HepG2 (cell line): ENCODE measurements at regions not wholly inside any gene's neighbourhood (a gene's known extent, or its start where the extent isn't known, plus 50 kb on each side); places are given as distances from the start of the nearest gene placed in this dataset.

Experiments
- ARNT ChIP-seq: fragments of 450-650 bp; IDR thresholded peaks from 2 replicates; pipeline ENCODE4 v1.6.1; 2017
- ARNTL ChIP-seq: sonication (generic); formaldehyde crosslinking; IDR thresholded peaks from 2 replicates; pipeline ENCODE4 v1.4.0; 2020; ENCODE audit warnings: mild to moderate bottlenecking, missing genetic modification reagents
- ASH2L ChIP-seq: fragments of 300-600, 200-600 bp; sonication (generic); IDR thresholded peaks from 2 replicates; pipeline ENCODE4 v1.7.0; 2017; ENCODE audit warnings: low read depth, mild to moderate bottlenecking, moderate library complexity, mixed read lengths, low read length; ENCODE audit not compliant: insufficient read length
- ERF ChIP-seq: IDR thresholded peaks from 2 replicates; pipeline ENCODE4 v1.6.1; 2018; ENCODE audit warnings: missing biosample characterization, missing genetic modification reagents
- GFI1 ChIP-seq: sonication (generic); formaldehyde crosslinking; IDR thresholded peaks from 2 replicates; pipeline ENCODE4 v1.5.0; 2020; ENCODE audit warnings: missing genetic modification reagents, mild to moderate bottlenecking, borderline replicate concordance
- ISL2 ChIP-seq: sonication (generic); formaldehyde crosslinking; IDR thresholded peaks from 2 replicates; pipeline ENCODE4 v1.5.0; 2020; ENCODE audit warnings: missing genetic modification reagents
- KDM5B ChIP-seq: sonication (generic); formaldehyde crosslinking; IDR thresholded peaks from 2 replicates; pipeline ENCODE4 v1.4.0; 2020; ENCODE audit warnings: missing genetic modification reagents, mild to moderate bottlenecking, borderline replicate concordance
- MED1 ChIP-seq: sonication (generic); formaldehyde crosslinking; IDR thresholded peaks from 2 replicates; pipeline ENCODE4 v1.4.0; 2020; ENCODE audit warnings: missing genetic modification reagents
- MXI1 ChIP-seq: IDR thresholded peaks from 3 replicates; pipeline ENCODE4 v1.6.1; 2012; ENCODE audit warnings: low read depth, low read length, inconsistent platforms, borderline replicate concordance
- RFX5 ChIP-seq: IDR thresholded peaks from 2 replicates; pipeline ENCODE4 v1.6.1; 2011; ENCODE audit warnings: low read depth, low read length, improper control_type of control experiment
- SP140L ChIP-seq: sonication (generic); formaldehyde crosslinking; IDR thresholded peaks from 2 replicates; pipeline ENCODE4 v1.4.0; 2020; ENCODE audit warnings: missing genetic modification reagents, borderline replicate concordance
- STAG1 ChIP-seq: sonication (generic); formaldehyde crosslinking; IDR thresholded peaks from 2 replicates; pipeline ENCODE4 v1.4.0; 2020; ENCODE audit warnings: missing genetic modification reagents
- TAF15 ChIP-seq: fragments of 200-400 bp; formaldehyde crosslinking; IDR thresholded peaks from one replicate; pipeline ENCODE4 v1.6.1; 2018; ENCODE audit warnings: mild to moderate bottlenecking, low read depth, low read length; ENCODE audit not compliant: poor library complexity, severe bottlenecking
- TBX2 ChIP-seq: sonication (generic); formaldehyde crosslinking; IDR thresholded peaks from 2 replicates; pipeline ENCODE4 v1.5.0; 2020; ENCODE audit warnings: missing genetic modification reagents, mild to moderate bottlenecking, borderline replicate concordance
- TEAD2 ChIP-seq: sonication (generic); formaldehyde crosslinking; IDR thresholded peaks from 2 replicates; pipeline ENCODE4 v1.9.0; 2021; ENCODE audit warnings: missing genetic modification reagents
- U2AF2 ChIP-seq: fragments of 200-400 bp; formaldehyde crosslinking; IDR thresholded peaks from 2 replicates; pipeline ENCODE4 v1.6.1; 2017; ENCODE audit warnings: low read depth, mild to moderate bottlenecking, low read length
- ZC3H4 ChIP-seq: sonication (generic); formaldehyde crosslinking; IDR thresholded peaks from 2 replicates; pipeline ENCODE4 v1.4.0; 2020; ENCODE audit warnings: missing genetic modification reagents, borderline replicate concordance
- ZFYVE20 ChIP-seq: sonication (generic); formaldehyde crosslinking; IDR thresholded peaks from 2 replicates; pipeline ENCODE4 v1.8.0; 2023; ENCODE audit warnings: low read depth, mild to moderate bottlenecking, moderate library complexity, missing genetic modification reagents, borderline replicate concordance
- ZNF20 ChIP-seq: sonication (generic); formaldehyde crosslinking; IDR thresholded peaks from 2 replicates; pipeline ENCODE4 v1.4.0; 2020; ENCODE audit warnings: mild to moderate bottlenecking, moderate library complexity, missing genetic modification reagents
- ZNF331 ChIP-seq: sonication (generic); formaldehyde crosslinking; IDR thresholded peaks from 2 replicates; pipeline ENCODE4 v1.4.0; 2020; ENCODE audit warnings: missing genetic modification reagents
- ZNF350 ChIP-seq: sonication (generic); formaldehyde crosslinking; IDR thresholded peaks from 2 replicates; pipeline ENCODE4 v1.4.0; 2020; ENCODE audit warnings: mild to moderate bottlenecking, low read depth, missing genetic modification reagents, borderline replicate concordance
- ZNF44 ChIP-seq: sonication (generic); formaldehyde crosslinking; IDR thresholded peaks from 2 replicates; pipeline ENCODE4 v1.5.1; 2020; ENCODE audit warnings: mild to moderate bottlenecking, missing genetic modification reagents
- ZNF556 ChIP-seq: sonication (generic); formaldehyde crosslinking; IDR thresholded peaks from 2 replicates; pipeline ENCODE4 v1.4.0; 2020; ENCODE audit warnings: mild to moderate bottlenecking, missing genetic modification reagents, borderline replicate concordance
- TF ChIP-seq, protein P1 (sequence below): sonication (generic); formaldehyde crosslinking; IDR thresholded peaks from 2 replicates; pipeline ENCODE4 v1.5.0; 2020; ENCODE audit warnings: mild to moderate bottlenecking, missing genetic modification reagents
- TF ChIP-seq, protein P2 (sequence below): sonication (generic); formaldehyde crosslinking; IDR thresholded peaks from 2 replicates; pipeline ENCODE4 v1.5.0; 2020; ENCODE audit warnings: mild to moderate bottlenecking, missing genetic modification reagents, borderline replicate concordance
- TF ChIP-seq, protein P3 (sequence below): sonication (generic); formaldehyde crosslinking; IDR thresholded peaks from 2 replicates; pipeline ENCODE4 v1.4.0; 2020; ENCODE audit warnings: missing genetic modification reagents

GRCh38 chr6:63496361-63496804 lies 75.9 kb upstream of the LOC128125822 start (continued):
- TF ChIP-seq ZNF44 (CRISPR knock-in tag) (no peak), MED1 (CRISPR knock-in tag) (peak; percentile 46), KDM5B (CRISPR knock-in tag) (no peak), ZNF556 (no peak), RFX5 (no peak), ZNF20 (CRISPR knock-in tag) (no peak), MXI1 (no peak; the same call in 2 of the 3 replicates), ERF (CRISPR knock-in tag) (no peak), TEAD2 (no peak), TAF15 (no peak), ZFYVE20 (CRISPR knock-in tag) (no peak), ZC3H4 (CRISPR knock-in tag) (no peak), ARNT (no peak), U2AF2 (no peak), ASH2L (no peak), ISL2 (no peak), ZNF331 (CRISPR knock-in tag) (no peak), GFI1 (CRISPR knock-in tag) (peak; percentile 50; the same call in 1 of the 2 replicates), TBX2 (CRISPR knock-in tag) (no peak), ZNF350 (no peak), STAG1 (CRISPR knock-in tag) (no peak), SP140L (no peak), ARNTL (CRISPR knock-in tag) (no peak)
- TF ChIP-seq, protein P1, sequence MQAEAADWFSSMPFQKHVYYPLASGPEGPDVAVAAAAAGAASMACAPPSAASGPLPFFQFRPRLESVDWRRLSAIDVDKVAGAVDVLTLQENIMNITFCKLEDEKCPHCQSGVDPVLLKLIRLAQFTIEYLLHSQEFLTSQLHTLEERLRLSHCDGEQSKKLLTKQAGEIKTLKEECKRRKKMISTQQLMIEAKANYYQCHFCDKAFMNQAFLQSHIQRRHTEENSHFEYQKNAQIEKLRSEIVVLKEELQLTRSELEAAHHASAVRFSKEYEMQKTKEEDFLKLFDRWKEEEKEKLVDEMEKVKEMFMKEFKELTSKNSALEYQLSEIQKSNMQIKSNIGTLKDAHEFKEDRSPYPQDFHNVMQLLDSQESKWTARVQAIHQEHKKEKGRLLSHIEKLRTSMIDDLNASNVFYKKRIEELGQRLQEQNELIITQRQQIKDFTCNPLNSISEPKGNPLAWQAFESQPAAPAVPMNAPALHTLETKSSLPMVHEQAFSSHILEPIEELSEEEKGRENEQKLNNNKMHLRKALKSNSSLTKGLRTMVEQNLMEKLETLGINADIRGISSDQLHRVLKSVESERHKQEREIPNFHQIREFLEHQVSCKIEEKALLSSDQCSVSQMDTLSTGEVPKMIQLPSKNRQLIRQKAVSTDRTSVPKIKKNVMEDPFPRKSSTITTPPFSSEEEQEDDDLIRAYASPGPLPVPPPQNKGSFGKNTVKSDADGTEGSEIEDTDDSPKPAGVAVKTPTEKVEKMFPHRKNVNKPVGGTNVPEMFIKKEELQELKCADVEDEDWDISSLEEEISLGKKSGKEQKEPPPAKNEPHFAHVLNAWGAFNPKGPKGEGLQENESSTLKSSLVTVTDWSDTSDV (CRISPR knock-in tag) = no peak
- TF ChIP-seq, protein P2, sequence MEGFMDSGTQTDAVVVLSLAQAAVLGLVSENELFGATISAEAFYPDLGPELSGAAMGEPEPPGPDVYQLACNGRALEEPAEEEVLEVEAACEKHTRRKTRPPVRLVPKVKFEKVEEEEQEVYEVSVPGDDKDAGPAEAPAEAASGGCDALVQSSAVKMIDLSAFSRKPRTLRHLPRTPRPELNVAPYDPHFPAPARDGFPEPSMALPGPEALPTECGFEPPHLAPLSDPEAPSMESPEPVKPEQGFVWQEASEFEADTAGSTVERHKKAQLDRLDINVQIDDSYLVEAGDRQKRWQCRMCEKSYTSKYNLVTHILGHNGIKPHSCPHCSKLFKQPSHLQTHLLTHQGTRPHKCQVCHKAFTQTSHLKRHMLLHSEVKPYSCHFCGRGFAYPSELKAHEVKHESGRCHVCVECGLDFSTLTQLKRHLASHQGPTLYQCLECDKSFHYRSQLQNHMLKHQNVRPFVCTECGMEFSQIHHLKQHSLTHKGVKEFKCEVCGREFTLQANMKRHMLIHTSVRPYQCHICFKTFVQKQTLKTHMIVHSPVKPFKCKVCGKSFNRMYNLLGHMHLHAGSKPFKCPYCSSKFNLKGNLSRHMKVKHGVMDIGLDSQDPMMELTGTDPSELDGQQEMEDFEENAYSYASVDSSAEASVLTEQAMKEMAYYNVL (CRISPR knock-in tag) = no peak
- TF ChIP-seq, protein P3, sequence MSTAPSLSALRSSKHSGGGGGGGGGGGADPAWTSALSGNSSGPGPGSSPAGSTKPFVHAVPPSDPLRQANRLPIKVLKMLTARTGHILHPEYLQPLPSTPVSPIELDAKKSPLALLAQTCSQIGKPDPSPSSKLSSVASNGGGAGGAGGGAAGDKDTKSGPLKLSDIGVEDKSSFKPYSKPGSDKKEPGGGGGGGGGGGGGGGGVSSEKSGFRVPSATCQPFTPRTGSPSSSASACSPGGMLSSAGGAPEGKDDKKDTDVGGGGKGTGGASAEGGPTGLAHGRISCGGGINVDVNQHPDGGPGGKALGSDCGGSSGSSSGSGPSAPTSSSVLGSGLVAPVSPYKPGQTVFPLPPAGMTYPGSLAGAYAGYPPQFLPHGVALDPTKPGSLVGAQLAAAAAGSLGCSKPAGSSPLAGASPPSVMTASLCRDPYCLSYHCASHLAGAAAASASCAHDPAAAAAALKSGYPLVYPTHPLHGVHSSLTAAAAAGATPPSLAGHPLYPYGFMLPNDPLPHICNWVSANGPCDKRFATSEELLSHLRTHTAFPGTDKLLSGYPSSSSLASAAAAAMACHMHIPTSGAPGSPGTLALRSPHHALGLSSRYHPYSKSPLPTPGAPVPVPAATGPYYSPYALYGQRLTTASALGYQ (CRISPR knock-in tag) = no peak; the same call in 1 of the 2 replicates
